Endothelial cell of umbilical vein (primary cell): ENCODE measurements at regions not wholly inside any gene's neighbourhood (a gene's known extent, or its start where the extent isn't known, plus 50 kb on each side); places are given as distances from the start of the nearest gene placed in this dataset.

Experiments used
- BruUV-seq: library from RNA; stranded (reverse); fragments of 400-500 nt; replicated peaks from 2 replicates; lab custom pipeline; 2021; lab: Mats Ljungman, UMichigan
- CTCF ChIA-PET: fragments of 300-600, 350-600 bp; sonication (Branson Sonifier 250); formaldehyde crosslinking; loops from one replicate; lab custom pipeline; 2021; ENCODE audit warnings: antibody characterized with exemption, inconsistent platforms; lab: Charles Lee
- POLR2A ChIA-PET: fragments of 300-600, 350-600 bp; sonication (Branson Sonifier 250); formaldehyde crosslinking; loops from one replicate; lab custom pipeline; 2021; ENCODE audit warnings: antibody characterized with exemption, inconsistent platforms; lab: Charles Lee
- DNase-seq: peaks from one replicate; pipeline ENCODE4 v3.0.0-alpha.2; 2011; ENCODE audit warnings: low read depth, low spot score
- FAIRE-seq: peaks from 2 replicates; lab custom pipeline; 2011; peaks lifted over from hg19 to GRCh38; lab: Jason Lieb, UNC
- H2AFZ ChIP-seq: 2 replicates; pipeline ENCODE4 v1.6.0; 2012; ENCODE audit warnings: low read depth, low read length, control low read depth, inconsistent platforms
- H3K27ac ChIP-seq: 2 replicates; pipeline ENCODE4 v1.5.1; 2011; ENCODE audit warnings: low read depth, mild to moderate bottlenecking, control low read depth, low read length, moderate library complexity; ENCODE audit not compliant: insufficient read depth
- H3K27me3 ChIP-seq, 2 experiments: 2 replicates each; pipeline versions ENCODE4 v1.6.0 to v1.6.1; 2011; ENCODE audit warnings: low read length in 2 of 2, mixed read lengths in 1 of 2; ENCODE audit not compliant: control insufficient read depth in 2 of 2, insufficient read depth in 2 of 2
- H3K36me3 ChIP-seq, 2 experiments: 2 replicates in 1 of 2; 3 replicates in 1 of 2; pipeline ENCODE4 v1.5.1; 2011; ENCODE audit warnings: low read length in 2 of 2, mild to moderate bottlenecking in 1 of 2, moderate library complexity in 1 of 2; ENCODE audit not compliant: control insufficient read depth in 2 of 2, insufficient read depth in 2 of 2; ENCODE audit errors: extremely low read depth in 1 of 2
- H3K4me1 ChIP-seq: 3 replicates; pipeline ENCODE4 v1.5.1; 2011; ENCODE audit warnings: mild to moderate bottlenecking, low read length; ENCODE audit not compliant: control insufficient read depth, insufficient read depth; ENCODE audit errors: extremely low read depth
- H3K4me2 ChIP-seq: 2 replicates; pipeline ENCODE4 v1.6.1; 2011; ENCODE audit warnings: low read length, control low read depth, mixed read lengths; ENCODE audit not compliant: insufficient read depth
- H3K4me3 ChIP-seq, 3 experiments: fragments of 200-600 bp in 1 of 3; sonication (generic), shearing (Covaris generic) in 1 of 3; replicated peaks in 1 of 3; 2 replicates each; pipeline ENCODE4 v1.5.1; 2011 to 2016; ENCODE audit warnings: control low read depth in 3 of 3, low read length in 3 of 3, mild to moderate bottlenecking in 2 of 3, inconsistent platforms in 1 of 3, low read depth in 1 of 3, moderate library complexity in 1 of 3; ENCODE audit not compliant: insufficient read depth in 1 of 3
- H3K79me2 ChIP-seq: 2 replicates; pipeline ENCODE4 v1.6.0; 2012; ENCODE audit warnings: low read length, inconsistent platforms; ENCODE audit not compliant: control insufficient read depth, insufficient read depth
- H3K9ac ChIP-seq: replicated peaks from 2 replicates; pipeline ENCODE3; 2011; ENCODE audit warnings: low read length, control low read depth; ENCODE audit not compliant: insufficient read depth; ENCODE audit errors: extremely low read depth
- H3K9me1 ChIP-seq: replicated peaks from 3 replicates; pipeline ENCODE4 v1.6.0; 2011; ENCODE audit warnings: mild to moderate bottlenecking, low read length; ENCODE audit not compliant: control insufficient read depth, insufficient read depth; ENCODE audit errors: extremely low read depth
- H3K9me3 ChIP-seq: replicated peaks from 2 replicates; pipeline ENCODE4 v1.5.1; 2012; ENCODE audit warnings: low read length, inconsistent platforms; ENCODE audit not compliant: control insufficient read depth, insufficient read depth
- H4K20me1 ChIP-seq: replicated peaks from 2 replicates; pipeline ENCODE3; 2011; ENCODE audit warnings: mild to moderate bottlenecking, low read length; ENCODE audit not compliant: control insufficient read depth, insufficient read depth; ENCODE audit errors: extremely low read depth
- CTCF ChIP-seq, 2 donors: IDR thresholded peaks; 1 replicate in 1 of 2; 2 replicates in 1 of 2; pipeline ENCODE4 v1.5.1; 2011; ENCODE audit warnings: low read length in 2 of 2, mild to moderate bottlenecking in 2 of 2, moderate library complexity in 2 of 2, control low read depth in 1 of 2, inconsistent platforms in 1 of 2, low read depth in 1 of 2; ENCODE audit not compliant: insufficient read depth in 1 of 2; ENCODE audit errors: extremely low read depth in 1 of 2
- EZH2 ChIP-seq: IDR thresholded peaks from 2 replicates; pipeline ENCODE4 v1.6.1; 2012; ENCODE audit warnings: borderline replicate concordance, low read depth, mild to moderate bottlenecking, moderate library complexity, low read length, inconsistent platforms; ENCODE audit not compliant: severe bottlenecking
- GATA2 ChIP-seq: IDR thresholded peaks from 2 replicates; pipeline ENCODE4 v1.7.0; 2011; ENCODE audit warnings: low read depth, mild to moderate bottlenecking, moderate library complexity, mixed read lengths, low read length; ENCODE audit not compliant: insufficient read length, insufficient read depth
- JUN ChIP-seq: IDR thresholded peaks from 2 replicates; pipeline ENCODE4 v1.6.1; 2011; ENCODE audit warnings: borderline replicate concordance, low read depth; ENCODE audit not compliant: insufficient read length, insufficient read depth
- MAX ChIP-seq: IDR thresholded peaks from 2 replicates; pipeline ENCODE4 v1.6.1; 2011; ENCODE audit not compliant: insufficient read depth, insufficient read length
- MYC ChIP-seq: IDR thresholded peaks from one replicate; pipeline ENCODE4 v1.6.1; 2011; ENCODE audit warnings: mild to moderate bottlenecking, low read depth, low read length
- POLR2A ChIP-seq: IDR thresholded peaks from 2 replicates; pipeline ENCODE4 v1.6.1; 2012; ENCODE audit warnings: low read depth, mild to moderate bottlenecking, control low read depth, low read length
- dilution Hi-C: fragments of 300-500 bp; cut with MboI; formaldehyde crosslinking; loops from one replicate; pipeline ENCODE4 v1.15.0; 2019; ENCODE audit warnings: low sequenced_read_pairs; ENCODE audit not compliant: extremely low pct_ligation_motif_present
- intact Hi-C: fragments of 100-400 bp; cut with micrococcal nuclease; formaldehyde crosslinking; loops from one replicate; pipeline ENCODE4 v1.10.0; 2022

GRCh38 chr21:16743317-16743716 lies 769.5 kb upstream of the CXADR start:
- ChIA-PET CTCF (no interaction called here), POLR2A (no interaction called here)
- H3K4me1 ChIP-seq, result no peaks in the 10 kb centered on the region
- H3K27me3 ChIP-seq, result no peaks in the 10 kb centered on the region
- dilution Hi-C loops (no loop called here), intact Hi-C loops (no loop called here)
- no peak overlapping the region for H3K9ac ChIP-seq
- TF ChIP-seq MYC, result no peak
- no peak for TF ChIP-seq EZH2
- no peak for TF ChIP-seq POLR2A
- TF ChIP-seq CTCF (IDR thresholded peaks at IDR 0.05; ENCODE audit: extremely low read depth in 1 of 2, insufficient read depth in 1 of 2, low read depth in 1 of 2, low read length in 2 of 2), result no peak
- TF ChIP-seq MAX, result no peak
- no peak for TF ChIP-seq GATA2
- no peak for TF ChIP-seq JUN
- H3K4me3 ChIP-seq, result no peak overlapping the region
- no peak overlapping the region for H3K27ac ChIP-seq
- no peaks in the 10 kb centered on the region for H3K9me1 ChIP-seq
- no TSS peak for BruUV-seq
- no peaks in the 10 kb centered on the region for H3K36me3 ChIP-seq
- no peak for DNase-seq
- H3K79me2 ChIP-seq, result no peaks in the 10 kb centered on the region
- no peaks in the 10 kb centered on the region for H3K9me3 ChIP-seq
- peaks cover 3% of the 10 kb centered on the region for H4K20me1 ChIP-seq
- FAIRE-seq, result no peak
- H3K4me2 ChIP-seq, result no peak overlapping the region
- H2AFZ ChIP-seq, result no peak overlapping the region
